Lung (tissue), 11 donors: ENCODE measurements at regions not wholly inside any gene's neighbourhood (a gene's known extent, or its start where the extent isn't known, plus 50 kb on each side); places are given as distances from the start of the nearest gene placed in this dataset.

ENCODE experiments used
- ATAC-seq: fragments of 200-7000 bp; cut with Tn5 transposase; one replicate; pipeline ENCODE4 v1.9.1; 2020; ENCODE audit warnings: moderate number of reproducible peaks; ENCODE audit not compliant: insufficient read depth, low FRiP score
- DNase-seq, 3 donors: peaks; one replicate each; pipeline ENCODE4 v3.0.0-alpha.2; 2013 to 2017
- H3K27ac ChIP-seq, 2 donors: one replicate each; pipeline ENCODE4 v1.5.1; 2013; ENCODE audit warnings: mild to moderate bottlenecking in 2 of 2, moderate library complexity in 2 of 2, control low read depth in 1 of 2, inconsistent platforms in 1 of 2, low read depth in 1 of 2, low read length in 1 of 2
- H3K27me3 ChIP-seq, 3 donors: one replicate each; pipeline ENCODE4 v1.5.1; 2013; ENCODE audit warnings: low read length in 2 of 3; ENCODE audit not compliant: control insufficient read depth in 3 of 3, insufficient read depth in 3 of 3
- H3K36me3 ChIP-seq, 4 donors: one replicate each; pipeline ENCODE4 v1.5.1; 2013; ENCODE audit warnings: low read length in 4 of 4, mild to moderate bottlenecking in 1 of 4, moderate library complexity in 1 of 4; ENCODE audit not compliant: control insufficient read depth in 4 of 4, insufficient read depth in 4 of 4
- H3K4me1 ChIP-seq, 5 donors: one replicate each; pipeline ENCODE4 v1.5.1; 2013; ENCODE audit warnings: low read length in 5 of 5, mild to moderate bottlenecking in 2 of 5, moderate library complexity in 1 of 5; ENCODE audit not compliant: control insufficient read depth in 5 of 5, insufficient read depth in 5 of 5
- H3K4me3 ChIP-seq: one replicate; pipeline ENCODE4 v1.5.1; 2013; ENCODE audit warnings: mild to moderate bottlenecking, control low read depth, moderate library complexity
- H3K9ac ChIP-seq, 2 donors: one replicate each; pipeline ENCODE4 v1.5.1; 2013; ENCODE audit warnings: low read length in 2 of 2, control low read depth in 1 of 2; ENCODE audit not compliant: insufficient read depth in 1 of 2
- H3K9me3 ChIP-seq, 4 donors: one replicate each; pipeline ENCODE4 v1.5.1; 2013; ENCODE audit warnings: low read length in 3 of 4, mild to moderate bottlenecking in 1 of 4, moderate library complexity in 1 of 4; ENCODE audit not compliant: control insufficient read depth in 4 of 4, insufficient read depth in 3 of 4
- CTCF ChIP-seq: IDR thresholded peaks from 2 replicates; pipeline ENCODE4 v1.5.1; 2012; ENCODE audit warnings: mild to moderate bottlenecking; ENCODE audit errors: control extremely low read depth, extremely low read depth
- WGBS, 2 donors: extraction: QIAGEN DNeasy Blood & Tissue Kit; methylation state at CpG; one replicate each; pipeline ENCODE4 v1.1.7; 2013; 5-methylcytosine and 5-hydroxymethylcytosine counted together
- donor health status: control.
- donor health status: control.
- donor health status: Bipolar disorder and iron deficiency.
- donor health status: healthy.
- donor health status: DM: yes; HTN: yes; CAD: no.

DNA sequence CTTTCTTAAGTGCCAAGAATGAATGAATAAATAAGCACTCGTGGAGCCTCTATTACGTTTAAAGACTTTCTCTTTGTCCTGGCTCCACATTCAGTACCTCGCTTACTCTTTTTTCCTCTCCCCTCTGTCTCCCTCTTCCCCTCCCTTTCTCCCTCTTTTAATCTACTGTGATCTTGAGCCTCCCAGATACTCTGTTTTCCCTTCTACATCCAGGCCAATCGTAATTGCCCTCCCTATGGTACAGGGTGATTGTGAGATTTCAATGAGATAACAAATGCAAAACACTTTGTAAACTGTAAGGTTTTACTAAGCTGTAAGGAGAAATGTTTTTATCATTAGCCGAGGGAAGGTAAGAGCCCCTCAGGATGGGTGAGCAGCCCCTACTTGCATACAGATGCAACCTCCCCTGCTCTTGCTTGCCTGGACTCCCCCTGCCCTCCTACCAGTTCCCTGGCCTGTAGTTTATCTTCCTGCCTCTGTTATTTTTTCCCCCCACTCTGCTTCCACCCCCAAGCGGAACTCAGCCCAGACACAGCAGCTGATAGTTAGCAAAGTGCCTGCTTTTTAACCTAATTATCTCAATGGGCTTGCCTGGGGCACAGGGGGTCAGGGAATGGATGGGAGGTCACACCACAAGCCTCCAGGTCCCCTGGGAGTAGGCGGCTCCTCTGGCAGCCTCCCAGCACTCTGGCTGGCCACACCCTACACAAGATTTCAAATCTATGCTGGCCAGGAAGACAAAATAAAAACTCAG is 76.9 kb upstream of the CADM1 start:
- Histone ChIP-seq H3K4me1 (peaks cover 0 to 8% (median 6%) of the 10 kb centered on the region in 5 donors), H3K27ac (no peak overlapping the region), H3K9me3 (no peaks in the 10 kb centered on the region), H3K4me3 (no peak overlapping the region), H3K9ac (no peak overlapping the region), H3K36me3 (no peaks in the 10 kb centered on the region), H3K27me3 (no peaks in the 10 kb centered on the region)
- DNase-seq (no peak), ATAC-seq (no peak)
- TF ChIP-seq CTCF, result no peak
- 44 to 52% methylated on average over 7 of the region's 7 CpGs for WGBS, 2 donors

DNA sequence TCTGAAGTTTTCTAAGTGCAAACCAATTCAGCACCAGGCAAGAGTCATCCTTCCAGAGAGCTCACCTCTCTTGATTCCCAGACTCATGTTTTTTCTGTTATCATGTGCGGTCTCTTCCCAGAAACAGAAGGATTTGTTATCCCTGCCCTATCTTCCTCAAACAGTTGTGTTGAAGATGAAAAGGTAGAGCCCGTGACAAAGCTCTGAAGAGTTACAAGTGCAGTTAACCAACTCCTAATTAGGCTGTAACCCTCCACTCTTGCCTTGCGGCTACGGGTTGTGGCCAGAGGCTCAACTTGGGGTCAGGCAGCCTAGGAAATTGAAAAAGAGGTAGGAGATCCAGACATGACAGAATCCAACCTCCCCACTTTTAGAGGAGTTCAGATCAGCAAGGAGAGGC is 76.2 kb upstream of the CADM1 start:
- no peaks in the 10 kb centered on the region for H3K27me3 ChIP-seq
- H3K9me3 ChIP-seq, result no peaks in the 10 kb centered on the region
- no peak for TF ChIP-seq CTCF
- no peaks in the 10 kb centered on the region for H3K36me3 ChIP-seq
- H3K9ac ChIP-seq, result no peak overlapping the region
- 70 to 89% methylated on average over 4 of the region's 4 CpGs for WGBS, 2 donors
- peaks cover 0 to 8% (median 6%) of the 10 kb centered on the region in 5 donors for H3K4me1 ChIP-seq
- DNase-seq (no peak), ATAC-seq (no peak)
- H3K4me3 ChIP-seq, result no peak overlapping the region
- H3K27ac ChIP-seq, result no peak overlapping the region

DNA sequence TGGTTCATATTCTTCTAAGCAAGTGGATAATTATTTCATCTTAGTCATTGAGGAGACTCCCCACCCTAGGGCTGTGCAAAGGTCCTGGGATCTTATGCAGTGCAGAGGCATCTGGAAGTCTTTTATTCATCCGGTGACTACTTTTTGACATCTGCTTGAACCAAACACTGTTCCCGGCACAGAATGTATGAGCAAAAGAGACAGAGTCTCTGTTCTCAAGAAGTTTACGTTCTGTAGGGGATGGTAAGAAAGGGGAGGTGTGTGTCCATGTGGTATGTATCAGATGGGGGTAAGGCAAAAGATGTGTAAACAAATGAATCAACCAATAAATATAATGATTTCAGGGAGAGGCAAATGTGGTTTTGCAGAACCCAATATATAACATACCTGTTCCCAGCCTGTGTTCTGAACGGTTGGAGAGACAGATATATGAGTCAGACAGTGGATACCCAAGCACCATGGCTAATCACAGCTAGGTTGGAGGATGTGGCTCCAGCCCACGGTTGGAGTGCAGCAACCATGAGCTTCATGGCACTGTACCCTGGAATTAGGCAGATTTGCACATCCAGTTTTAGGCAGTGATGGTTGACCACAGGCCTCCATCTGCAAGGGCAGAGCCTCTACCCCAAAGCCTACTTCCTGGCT is 75.1 kb upstream of the CADM1 start:
- H3K9me3 ChIP-seq, result no peaks in the 10 kb centered on the region
- H3K4me3 ChIP-seq, result no peak overlapping the region
- no peak overlapping the region for H3K9ac ChIP-seq
- no peaks in the 10 kb centered on the region for H3K27me3 ChIP-seq
- no peak for DNase-seq
- no peak for ATAC-seq
- 92 to 93% methylated on average over 5 of the region's 5 CpGs for WGBS, 2 donors
- H3K36me3 ChIP-seq, result no peaks in the 10 kb centered on the region
- peaks cover 0 to 8% (median 6%) of the 10 kb centered on the region in 5 donors for H3K4me1 ChIP-seq
- H3K27ac ChIP-seq, result no peak overlapping the region
- TF ChIP-seq CTCF, result no peak
